GM21390 (cell line): ENCODE measurements at regions not wholly inside any gene's neighbourhood (a gene's known extent, or its start where the extent isn't known, plus 50 kb on each side); places are given as distances from the start of the nearest gene placed in this dataset.

ENCODE experiments used
- ATAC-seq: cut with Tn5 transposase; IDR thresholded peaks from one replicate; pipeline ENCODE4 v1.9.1; 2021; ENCODE audit not compliant: unreplicated experiment

DNA sequence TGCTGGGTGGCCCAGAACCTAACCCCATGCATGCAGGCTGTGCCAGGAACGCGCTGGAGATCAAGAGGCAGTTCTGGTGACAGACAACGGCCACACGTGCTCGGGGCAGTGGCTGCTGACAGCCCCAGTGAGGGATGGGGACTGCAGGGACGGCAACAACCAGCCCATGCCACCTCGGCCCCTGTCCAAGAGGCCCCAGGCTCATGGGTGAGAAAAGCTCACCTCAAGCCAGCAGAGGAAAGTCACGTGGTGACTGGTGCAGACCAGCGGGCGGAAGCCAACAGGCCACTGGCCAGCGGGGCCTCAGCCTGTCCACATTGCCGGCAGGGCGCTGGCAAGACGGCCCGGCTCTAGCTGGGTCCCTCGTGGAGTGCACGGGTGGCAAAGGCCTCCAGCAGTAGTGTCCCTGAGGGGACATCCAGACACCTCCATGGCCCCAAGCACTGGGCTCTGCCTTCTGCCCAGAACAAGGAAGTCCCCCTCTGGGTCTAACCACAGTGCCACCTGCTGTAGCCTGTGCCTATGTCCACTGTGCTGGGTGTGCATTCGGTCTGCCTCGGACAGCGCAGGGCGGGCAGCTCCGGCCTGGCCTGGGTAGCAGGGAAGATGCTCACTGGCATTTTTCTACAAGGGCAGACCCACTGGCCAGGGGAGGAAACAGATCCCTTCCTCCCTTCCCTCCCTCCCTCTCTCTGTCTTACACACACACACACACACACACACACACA lies 134.1 kb downstream of the NCOR2 start:
- ATAC-seq = no peak

DNA sequence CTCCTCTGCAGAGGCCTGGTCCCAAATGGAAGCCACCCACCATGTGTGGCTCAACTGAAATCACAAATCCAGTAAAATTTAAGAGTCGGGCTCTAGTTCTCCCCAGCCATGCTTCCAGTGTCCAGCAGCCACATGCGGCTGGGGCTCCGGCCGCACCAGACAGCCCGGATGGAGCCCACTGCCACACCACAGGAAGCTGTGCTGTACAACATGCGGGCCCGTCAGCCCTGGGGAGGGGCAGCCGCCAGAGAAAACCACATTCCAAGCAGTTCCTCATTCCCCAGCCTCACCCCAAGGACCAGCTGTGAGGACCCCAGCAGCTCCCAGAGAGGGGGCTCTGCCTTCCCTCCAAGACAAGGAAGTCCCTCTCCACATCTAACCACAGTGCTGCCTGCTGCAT lies 135.0 kb downstream of the NCOR2 start:
- no peak for ATAC-seq

DNA sequence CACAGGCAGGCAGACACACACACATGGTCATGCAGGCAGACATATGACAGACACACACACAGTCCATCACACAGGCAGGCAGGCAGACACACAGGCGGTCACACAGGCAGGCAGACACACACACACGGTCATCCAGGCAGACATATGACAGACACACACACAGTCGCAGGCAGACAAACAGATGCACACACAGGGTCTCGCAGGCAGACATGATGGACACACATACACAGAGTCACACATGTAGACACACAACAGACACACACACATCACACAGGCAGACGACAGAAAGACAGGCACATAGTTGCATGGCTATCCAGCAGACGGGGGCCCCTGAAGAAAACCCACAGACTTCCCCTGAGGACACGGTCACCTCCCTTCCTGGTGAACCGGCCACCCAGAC lies 135.4 kb downstream of the NCOR2 start:
- ATAC-seq = no peak

DNA sequence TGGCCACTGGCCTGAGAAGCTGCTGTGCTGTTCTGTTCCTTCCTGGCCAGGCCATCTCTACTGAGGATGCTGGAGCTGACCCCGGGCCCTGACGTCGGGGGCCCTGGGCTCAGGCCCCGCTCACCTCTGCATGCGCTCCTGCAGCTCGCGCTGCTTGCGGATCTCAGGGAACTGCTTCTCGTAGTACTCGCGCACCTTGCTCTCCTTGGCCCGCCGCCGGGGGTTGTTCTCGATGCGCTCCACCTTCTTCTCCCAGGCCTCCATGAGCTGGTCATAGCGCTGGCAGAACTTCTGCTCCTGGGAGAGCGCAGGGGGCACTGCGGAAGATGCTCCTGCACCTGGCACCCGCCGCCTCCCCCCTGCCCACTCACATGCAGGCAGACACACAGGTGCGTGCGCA lies 135.6 kb downstream of the RFLNA start:
- no peak for ATAC-seq

DNA sequence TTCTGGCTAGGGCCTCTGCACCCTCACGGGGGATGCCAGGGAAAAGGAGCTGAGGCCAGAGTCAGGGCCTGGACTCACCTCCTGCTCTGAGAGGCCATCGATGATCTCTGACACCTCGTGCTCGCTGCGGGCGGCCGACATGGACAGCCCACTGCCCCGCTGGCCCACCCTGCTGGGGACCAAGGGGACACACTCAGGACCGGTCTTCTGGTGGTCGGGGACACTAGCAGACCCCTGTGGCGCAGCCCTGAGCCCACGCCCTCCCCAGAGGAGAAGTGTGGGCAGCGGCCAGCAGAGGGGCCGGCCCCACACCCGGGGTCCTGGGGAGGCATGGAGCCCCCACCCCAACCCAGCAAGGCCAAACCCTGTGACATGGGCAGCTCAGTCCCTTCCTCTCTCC lies 134.6 kb downstream of the RFLNA start:
- ATAC-seq = no peak

DNA sequence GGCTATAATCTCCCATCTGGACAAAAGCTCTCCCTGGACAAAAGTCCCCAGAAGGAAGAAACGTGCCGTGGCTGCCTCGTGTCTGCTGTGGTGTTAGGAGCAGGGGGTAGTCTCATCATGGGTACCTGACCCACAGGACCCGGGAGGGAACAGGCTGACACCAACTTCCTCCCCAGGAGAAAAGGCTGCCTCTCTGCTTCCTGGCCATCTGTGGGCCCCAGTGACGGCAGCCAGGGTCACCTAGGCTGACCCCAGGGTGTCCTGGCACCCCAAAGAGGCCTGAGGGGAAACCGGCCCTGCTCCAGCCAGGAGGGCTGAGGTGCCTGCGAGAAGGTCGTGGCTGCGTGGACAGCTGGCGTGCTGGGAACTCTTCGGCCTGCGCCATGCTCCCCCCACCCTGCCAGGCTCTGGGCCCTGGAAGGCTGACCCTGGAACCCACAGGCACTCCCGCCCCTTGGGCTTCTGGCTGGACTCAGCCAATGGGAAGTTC lies 133.9 kb downstream of the RFLNA start:
- no peak for ATAC-seq

DNA sequence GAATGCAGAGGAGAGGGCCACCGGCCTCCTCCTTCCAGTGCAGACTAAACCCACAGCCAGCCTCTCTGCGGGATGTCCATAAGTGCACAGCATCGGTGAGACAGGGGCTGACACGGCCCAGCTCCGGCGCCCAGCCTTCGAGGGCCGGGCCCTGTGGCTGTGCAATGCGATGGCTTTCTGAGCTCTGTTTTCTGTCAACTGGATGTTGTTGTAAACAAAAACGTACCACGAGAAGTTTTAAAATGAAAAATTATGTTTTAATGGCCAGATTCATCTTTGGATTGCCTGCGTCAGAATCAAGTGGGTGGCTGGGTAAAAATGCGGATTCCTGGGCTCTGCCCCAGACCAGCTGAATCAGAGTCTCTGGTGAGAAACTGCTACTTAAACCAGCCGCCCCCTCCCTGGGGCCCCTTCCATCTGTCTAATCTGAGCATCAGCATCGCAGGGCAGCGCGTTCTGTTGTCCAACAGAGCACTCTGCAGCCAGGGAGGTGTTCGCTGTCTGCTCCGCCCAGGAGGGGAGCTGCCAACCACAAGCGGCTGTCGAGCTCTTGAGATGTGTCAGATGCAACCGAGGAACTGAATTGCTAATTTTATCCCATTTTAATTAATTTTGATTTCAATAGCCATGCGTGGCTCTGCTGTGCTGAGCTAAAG lies 133.4 kb downstream of the RFLNA start:
- ATAC-seq = no peak

DNA sequence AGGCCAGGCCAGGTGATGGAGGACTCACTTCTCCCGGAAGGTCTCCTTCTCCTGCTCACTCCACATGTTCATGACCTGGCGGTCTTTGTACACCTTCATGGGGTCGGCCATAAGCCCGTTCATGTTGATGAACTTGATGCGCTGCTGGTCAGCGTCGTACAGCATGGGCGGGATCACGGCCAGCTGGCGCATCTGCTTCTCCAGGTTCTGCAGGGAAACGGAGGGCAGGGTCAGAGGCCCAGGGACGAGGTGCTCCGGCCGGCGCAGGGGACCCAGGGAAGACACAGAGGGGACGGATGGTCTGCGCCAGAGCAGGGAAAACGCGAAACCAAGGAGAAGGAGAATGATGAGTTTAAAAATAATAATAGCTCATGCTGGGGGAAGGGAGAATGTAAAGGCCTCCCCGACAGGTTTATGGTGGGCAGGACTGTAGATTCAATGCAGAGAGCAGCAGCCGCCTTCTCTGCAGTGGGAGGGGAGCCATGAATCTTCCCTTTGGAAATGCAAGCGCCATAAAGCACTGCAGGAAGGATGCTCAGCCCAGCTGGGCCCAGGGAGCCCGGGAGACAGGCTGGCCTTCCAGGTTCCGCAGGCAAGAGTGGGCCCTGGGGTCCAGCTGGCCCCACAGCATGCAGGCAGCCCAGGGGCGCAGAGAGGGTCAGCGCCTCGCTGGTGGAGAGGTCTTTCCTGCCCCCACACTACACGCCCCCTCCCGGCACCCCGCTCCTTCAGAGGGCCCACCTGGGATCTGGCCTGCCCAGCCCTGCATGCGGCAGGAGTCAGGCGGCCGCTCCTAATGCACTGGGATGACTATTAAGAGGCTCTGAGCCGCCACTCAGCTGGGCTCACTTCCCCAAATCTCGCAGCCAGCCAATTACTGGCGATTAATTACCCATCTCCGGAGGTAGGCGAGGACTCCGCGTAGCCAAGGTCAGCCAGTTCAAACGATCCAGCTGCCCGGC lies 132.0 kb downstream of the RFLNA start:
- ATAC-seq = no peak

DNA sequence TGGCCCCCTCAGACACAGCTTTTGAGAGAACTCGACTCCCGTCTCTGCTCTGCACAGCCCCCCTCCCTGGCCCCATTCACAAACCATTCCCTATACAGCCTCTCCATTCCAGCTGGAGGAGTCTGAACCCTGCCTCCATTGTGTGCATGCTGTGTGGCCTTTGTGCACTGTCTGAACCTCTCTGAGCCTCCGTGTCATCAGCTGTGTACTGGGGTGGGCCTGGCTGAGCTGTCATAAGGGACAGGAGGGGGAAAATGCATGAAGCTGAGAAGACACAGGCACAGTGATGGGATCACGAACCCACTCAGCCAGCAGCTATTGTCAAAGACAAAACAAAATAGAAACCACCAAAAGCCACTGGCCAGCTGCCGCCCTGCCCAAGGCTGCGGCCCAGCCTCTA lies 130.8 kb downstream of the RFLNA start:
- no peak for ATAC-seq

DNA sequence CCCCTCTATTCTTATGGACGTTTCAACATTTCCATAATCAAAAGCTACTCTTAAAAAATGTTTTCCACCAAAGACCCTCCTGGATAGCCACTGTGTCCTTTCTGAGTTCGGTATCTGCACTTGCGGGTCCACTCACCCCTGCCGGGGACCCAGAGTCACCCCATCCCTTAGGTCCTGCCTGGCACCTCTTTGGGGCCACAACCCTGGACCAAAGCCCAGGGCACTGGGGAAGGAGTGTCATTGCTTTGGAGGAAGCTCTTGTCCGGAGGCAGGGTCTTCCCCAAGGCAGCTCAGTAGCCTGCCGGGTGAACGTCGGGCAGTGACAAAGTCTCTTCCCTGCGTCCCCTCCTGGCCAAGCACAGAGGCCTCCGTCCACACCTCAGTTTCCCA lies 129.6 kb downstream of the RFLNA start:
- no peak for ATAC-seq

DNA sequence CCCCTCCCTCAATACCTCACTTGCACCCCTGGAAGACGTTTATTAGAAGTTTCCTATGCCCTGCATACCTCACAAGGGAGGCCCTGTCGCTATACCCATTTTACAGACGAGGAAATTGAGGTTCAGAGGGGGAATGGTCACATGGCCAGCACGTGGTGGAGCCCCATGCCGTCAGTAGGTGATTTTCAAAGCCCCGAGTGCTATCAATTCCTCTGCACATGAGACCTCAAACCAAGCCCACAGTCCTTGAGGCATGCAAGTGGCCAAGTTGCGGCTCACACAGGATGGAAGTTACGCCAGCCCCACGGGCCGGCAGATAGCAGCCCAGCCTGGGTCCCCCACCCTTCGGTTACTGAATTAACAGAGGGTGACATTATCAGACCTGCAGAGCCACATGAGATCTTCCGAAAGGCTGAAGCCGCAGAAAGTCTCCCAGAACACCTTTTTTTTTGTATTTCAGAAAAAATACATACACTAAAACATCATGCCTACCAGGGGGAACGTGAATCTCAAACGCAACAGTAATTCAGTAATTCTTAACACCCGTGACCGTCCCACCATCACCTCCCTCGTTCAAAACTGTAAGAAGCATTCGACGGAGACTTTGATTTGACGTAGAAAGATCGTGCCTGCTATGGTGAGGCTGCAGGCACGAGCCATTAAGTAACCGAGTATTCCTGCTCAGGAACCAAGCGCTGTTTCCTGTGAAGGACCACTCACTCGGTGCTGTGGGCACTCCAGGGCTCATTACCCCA lies 129.0 kb downstream of the RFLNA start:
- ATAC-seq = no peak

DNA sequence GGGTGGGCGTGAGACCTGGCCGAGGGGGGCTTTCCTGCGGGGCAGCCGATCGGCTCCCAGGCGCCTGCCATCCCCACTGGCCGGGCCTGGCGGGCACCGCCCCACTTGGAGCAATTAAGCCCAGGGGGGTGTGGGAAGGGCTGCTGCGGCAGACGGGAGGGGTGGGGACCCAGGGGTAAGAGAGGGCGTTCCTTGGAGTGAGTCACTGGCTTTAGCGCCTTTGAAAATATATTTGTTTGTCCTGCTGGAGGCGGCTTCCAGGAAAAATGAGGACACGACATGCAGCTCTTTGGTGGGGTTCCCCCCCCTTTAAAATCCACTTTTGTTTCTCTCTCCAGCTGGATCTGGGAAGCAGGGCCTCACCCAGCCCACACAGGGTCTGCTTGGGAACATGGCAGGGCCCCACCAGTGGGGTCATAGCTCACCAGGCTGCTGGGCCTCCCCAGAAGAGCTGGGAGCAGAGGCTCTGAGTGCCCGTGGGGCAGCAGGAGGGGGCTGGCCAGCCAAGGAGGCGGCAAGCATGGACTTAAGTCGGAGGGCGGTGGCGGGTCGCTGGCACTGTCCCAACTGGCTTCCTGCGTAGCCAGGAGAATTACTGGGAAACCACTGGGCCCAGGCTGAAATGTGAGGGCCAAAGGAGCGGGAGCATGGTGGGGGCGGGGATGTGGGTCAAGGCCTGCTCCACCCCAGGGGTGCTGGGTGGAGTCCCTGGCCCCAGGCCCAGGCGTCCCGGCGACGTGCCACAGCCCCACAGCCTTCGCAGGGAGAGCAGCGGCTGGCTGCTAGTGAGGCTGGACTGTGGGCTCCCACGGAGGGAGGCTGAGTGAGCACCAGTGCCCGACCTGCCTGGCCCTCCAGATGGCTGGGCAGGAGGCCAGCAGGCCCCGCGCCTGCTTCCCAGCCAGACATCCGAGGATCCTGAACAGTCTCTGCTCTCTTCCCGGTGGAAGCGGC lies 128.0 kb downstream of the RFLNA start:
- no peak for ATAC-seq

DNA sequence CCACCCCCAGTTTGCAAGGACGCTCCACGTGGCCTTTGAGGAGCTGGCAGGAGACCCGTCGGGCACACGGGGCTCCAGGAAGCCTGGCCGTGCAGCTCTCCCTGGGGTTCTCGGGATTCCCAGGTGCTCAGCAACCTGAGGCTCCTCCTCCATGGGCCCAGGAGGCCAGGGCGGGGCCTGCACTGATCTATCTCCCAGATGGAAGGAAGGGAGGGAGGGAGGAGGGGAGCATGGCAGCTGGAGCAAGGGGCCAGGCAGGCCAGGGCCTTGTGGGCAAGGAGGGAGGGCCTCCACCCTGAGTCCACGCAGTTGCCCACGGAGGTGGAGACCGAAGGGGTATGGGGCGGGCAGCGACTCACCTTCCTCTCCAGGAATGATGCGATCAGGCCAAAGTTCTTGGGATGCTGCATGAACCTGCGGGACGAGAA lies 127.3 kb downstream of the RFLNA start:
- no peak for ATAC-seq

DNA sequence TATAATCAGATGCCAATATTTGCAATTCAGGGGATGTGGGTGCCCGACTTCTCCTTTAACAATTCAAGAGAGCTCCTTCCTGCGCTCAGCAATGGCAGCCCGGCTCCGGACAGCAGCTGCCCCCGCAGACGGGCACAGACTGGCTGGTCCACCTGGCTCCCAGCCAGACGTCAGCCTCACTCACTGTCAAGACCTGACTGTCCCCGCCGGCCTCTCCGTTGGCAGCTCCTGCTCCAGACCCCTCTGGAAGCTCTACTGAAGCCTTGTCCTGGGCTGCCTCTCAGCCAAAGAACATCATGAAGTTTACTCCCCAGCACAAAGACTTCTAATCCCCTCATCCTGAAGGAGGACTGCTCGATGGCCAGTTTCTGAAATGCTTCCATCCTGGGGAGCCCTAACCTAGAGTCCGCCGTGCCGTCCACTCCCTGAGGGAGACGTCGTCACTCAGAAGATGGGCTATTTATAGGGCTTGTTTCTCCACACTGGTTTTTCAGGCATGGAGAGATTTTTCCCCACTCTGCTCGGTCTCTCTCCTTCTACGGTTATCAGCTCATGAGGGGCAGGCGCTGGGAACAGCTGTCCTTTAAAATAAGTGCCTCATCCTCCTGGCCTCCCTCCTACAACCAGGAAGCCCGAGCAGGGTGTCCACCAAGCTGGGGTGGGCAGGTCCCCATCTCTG lies 126.2 kb downstream of the RFLNA start:
- ATAC-seq = no peak

DNA sequence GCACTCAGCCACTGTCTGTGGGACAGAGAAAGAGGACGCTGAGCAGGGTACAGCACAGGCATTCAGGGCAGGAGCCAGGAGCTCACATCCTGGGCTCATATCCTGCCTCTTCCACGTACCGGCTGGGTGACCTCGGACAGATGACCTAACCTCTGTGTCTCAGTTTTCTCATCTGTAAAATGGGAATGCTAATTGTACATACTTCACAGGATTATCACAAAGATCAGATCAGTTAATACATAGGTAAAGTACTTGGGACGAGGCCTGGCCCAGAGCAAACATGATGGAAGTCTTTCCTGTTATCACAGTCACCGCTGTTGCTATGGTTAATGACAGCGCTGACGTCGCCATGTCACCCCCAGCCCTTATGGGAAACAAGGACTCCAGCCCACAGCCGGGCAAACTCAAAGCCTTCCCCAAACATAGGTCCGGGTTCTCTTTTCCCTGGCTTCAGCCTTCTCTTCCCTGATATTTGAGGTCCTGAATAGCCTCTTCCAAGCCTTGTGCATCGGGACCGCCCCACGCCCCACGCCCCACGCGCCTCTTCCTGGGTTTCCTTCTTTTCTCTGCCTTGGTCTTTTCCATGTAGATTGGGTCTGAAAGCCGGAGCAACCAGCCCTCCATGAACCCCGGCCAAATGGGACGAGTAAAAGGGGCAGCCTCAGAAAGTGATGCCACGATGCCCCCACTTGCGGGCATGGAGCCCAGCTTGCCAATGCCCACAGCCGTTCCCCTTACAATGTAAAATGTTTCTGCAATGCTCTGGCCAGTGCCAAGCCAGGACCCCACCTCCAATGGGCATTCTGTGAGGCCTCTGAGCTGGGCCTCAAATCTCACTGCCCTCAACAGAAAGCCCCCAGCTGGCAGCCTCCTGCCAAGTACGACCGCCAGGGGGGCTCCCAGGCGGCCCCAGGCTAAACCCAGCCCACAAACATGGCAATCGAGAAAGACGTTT lies 125.4 kb downstream of the RFLNA start:
- ATAC-seq = no peak

DNA sequence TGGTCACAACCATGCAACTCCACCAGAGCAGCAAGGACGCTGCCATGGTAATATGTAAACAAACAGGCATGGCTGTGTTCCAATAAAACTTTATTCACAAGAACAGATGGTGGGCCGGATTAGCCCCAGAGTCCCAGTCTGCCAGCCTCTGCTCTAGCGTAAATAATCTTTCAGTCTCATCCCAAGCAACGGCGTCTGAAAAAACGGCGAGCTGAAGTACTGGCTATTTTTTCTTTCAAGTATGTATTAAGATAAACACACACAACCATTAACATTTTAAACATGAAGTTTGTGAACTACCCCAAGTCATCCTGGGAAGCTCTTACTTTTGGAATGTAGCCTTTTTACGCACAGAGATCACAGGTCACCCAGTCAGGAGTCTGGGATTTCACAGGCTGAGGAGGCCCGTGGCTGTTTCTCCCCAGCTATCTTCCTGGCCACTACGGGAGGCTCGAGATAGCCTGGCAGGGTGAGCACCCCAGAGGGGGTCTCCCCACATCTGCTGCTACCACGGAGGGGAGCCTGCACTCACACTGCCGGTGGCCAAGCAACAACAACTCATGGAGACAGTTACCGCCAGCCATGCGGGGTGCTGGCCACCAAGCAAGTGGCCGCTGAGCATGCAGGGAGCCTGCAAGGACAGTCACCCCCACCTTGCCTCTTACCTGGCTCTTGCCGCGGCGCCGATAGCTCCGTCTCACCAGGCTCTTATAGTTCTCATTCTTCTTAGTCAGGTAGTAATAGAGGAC lies 124.6 kb downstream of the RFLNA start:
- no peak for ATAC-seq

DNA sequence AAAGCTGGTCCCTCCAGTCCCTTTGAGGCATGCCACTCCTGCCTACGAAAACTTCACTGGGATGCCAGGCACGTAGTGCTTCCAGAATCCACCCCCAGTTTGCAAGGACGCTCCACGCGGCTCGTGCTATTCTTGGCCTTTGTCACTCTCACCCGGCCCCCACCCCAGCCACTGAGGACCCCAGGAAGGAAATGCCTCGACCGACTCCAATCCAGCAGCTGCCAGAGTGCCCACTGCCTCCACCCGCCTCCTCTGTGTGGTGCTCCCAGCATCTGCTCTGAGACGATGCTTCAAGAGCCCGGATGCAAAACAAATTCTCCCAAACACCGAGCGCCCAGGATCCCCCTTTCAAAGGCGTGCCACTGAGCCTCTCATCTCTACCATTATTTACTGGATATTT lies 123.9 kb downstream of the RFLNA start:
- no peak for ATAC-seq
